AG10803 (cell line): ENCODE measurements at regions not wholly inside any gene's neighbourhood (a gene's known extent, or its start where the extent isn't known, plus 50 kb on each side); places are given as distances from the start of the nearest gene placed in this dataset.
"Not testable (repeated sequence)": the region's sequence is repeated elsewhere in the genome, so short reads cannot be mapped to it uniquely, and the experiment has no call there.

ENCODE experiments used
- DNase-seq: peaks from one replicate; pipeline ENCODE4 v3.0.0; 2010; ENCODE audit warnings: low read depth
- H3K4me3 ChIP-seq: 2 replicates; pipeline ENCODE4 v1.5.1; 2011; ENCODE audit warnings: mild to moderate bottlenecking, low read length, control low read depth
- TF ChIP-seq, protein P1 (sequence below): conservative IDR thresholded peaks from 2 replicates; pipeline ENCODE4 v1.5.1; 2011; ENCODE audit warnings: mild to moderate bottlenecking, low read length, control low read depth, inconsistent platforms

DNA sequence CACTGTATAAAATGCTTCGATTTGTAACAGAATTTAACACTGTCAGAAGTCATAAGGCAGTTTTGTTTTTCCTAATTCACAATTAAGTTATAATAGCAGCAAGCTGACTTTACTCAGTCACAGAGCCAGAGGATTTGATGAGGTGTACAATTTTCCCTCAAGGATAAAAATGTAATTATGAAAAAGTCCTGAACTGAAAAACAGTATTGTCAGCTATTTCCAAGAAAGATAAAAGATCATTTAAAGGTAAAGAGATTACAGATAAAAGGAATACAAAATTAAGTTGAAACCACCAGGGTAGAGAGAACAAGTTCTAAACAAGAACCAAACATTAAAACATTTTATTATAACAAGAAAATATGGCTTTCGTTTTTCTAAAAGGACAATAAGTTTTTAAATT lies 86.8 kb upstream of the ZFP42 start:
- TF ChIP-seq, protein P1, sequence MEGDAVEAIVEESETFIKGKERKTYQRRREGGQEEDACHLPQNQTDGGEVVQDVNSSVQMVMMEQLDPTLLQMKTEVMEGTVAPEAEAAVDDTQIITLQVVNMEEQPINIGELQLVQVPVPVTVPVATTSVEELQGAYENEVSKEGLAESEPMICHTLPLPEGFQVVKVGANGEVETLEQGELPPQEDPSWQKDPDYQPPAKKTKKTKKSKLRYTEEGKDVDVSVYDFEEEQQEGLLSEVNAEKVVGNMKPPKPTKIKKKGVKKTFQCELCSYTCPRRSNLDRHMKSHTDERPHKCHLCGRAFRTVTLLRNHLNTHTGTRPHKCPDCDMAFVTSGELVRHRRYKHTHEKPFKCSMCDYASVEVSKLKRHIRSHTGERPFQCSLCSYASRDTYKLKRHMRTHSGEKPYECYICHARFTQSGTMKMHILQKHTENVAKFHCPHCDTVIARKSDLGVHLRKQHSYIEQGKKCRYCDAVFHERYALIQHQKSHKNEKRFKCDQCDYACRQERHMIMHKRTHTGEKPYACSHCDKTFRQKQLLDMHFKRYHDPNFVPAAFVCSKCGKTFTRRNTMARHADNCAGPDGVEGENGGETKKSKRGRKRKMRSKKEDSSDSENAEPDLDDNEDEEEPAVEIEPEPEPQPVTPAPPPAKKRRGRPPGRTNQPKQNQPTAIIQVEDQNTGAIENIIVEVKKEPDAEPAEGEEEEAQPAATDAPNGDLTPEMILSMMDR, result no peak
- no peak for DNase-seq
- H3K4me3 ChIP-seq, result no peak overlapping the region

DNA sequence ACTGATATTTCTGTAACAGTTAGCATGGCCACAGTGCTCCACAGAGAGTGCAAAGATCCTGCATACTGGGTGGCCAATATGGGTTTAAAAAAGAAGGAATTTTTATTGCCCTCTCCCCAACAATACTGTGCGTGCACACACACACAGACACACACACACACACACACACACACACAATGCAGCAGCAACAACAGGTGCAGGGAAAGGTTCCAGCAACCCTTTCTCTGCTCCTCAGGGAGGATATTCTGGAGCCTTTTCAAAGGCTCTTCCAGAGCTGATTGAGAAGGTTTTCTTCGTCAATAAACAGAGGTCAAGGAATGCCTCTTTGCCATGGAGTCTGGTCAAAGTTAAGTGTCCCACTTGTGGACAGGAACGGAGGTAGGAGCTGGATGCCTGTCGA lies 84.8 kb upstream of the ZFP42 start:
- TF ChIP-seq, protein P1, result no peak
- DNase-seq, result no peak
- no peak overlapping the region for H3K4me3 ChIP-seq

DNA sequence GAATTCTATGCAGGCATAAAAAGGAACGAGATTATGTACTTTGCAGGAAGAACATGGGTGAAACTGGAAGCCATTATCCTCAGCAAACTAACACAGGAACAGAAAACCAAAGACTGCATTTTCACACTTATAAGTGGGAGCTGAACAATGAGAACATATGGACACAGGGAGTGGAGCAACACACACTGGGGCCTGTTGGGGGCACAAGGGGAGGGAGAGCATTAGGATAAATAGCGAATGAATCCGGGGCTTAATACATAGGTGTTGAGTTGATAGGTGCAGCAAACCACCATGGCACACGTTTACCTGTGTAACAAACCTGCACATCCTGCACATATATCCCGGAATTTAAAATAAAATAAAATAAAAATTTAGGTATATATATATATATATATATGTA lies 80.2 kb upstream of the ZFP42 start:
- not testable (repeated sequence) for H3K4me3 ChIP-seq, DNase-seq

DNA sequence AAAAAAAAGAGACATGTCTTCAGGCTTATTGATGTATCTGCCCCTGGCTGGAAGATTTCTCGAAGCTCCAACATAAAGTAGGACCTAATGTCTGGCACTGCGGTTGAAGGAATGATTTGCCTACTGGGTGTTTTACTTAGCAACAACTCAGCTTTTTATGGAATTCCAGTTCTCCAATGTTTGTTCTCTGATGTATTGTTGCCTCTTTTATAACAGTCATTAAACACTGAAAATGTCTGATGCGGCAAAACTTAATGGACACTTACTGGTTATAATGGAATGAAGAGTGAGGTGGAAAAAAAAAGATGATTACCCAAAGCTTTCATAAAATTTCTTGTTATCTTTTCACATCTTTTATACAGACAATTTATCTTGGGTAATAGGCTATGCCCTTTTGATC lies 75.6 kb upstream of the ZFP42 start:
- DNase-seq, result no peak
- H3K4me3 ChIP-seq, result no peak overlapping the region
- TF ChIP-seq, protein P1, result no peak

DNA sequence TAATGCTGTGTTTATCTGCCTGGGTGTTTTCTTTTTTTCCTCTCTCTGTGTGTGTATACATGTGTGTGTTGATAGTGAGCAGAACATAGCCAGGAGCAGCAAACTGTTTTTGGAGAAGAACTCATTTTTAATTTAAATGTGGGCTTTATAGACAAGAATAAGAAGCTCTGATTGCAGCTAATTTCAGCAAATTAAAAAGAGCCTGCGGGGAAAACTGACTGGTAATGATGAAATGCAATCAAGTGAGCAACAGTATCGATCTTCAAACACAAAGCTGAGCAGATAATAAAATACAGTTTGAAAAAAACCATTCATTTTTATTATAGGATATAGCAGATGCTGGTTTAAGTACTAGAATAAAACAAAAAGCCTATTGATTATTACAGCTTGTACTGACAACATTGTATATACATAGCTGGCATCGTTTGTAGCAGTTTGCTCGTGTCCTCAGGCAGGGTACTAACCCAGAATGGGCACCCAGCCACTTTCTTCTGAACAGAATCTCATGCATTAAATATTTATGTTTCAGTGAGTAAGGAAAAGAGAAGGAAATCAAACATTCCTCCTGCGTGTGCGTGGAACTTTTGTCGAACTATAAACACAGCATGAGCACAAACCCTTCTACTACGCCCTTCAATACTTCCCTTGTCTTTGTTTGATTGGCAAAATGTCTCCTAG lies 73.5 kb upstream of the ZFP42 start:
- no peak overlapping the region for H3K4me3 ChIP-seq
- DNase-seq, result no peak
- TF ChIP-seq, protein P1, result no peak

DNA sequence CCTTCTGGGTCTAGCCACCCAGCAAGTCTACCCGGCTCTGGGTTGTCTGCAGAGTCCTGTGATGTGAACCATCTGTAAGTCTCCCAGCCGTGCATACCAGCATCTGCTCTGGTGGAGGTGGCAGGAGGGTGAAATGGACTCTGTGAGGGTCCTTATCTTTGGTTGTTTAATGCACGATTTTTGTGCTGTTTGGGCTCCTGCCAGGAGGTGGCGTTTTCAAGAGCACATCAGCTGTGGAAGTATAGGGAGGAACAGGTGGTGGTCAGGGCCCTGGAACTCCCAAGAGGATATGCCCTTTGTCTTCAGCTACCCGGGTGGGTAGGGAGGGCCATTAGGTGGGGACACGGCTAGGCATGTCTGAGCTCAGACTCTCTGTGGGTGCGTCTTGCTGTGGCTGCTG lies 66.5 kb upstream of the ZFP42 start:
- DNase-seq, result no peak
- H3K4me3 ChIP-seq, result no peak overlapping the region
- TF ChIP-seq, protein P1, result no peak

DNA sequence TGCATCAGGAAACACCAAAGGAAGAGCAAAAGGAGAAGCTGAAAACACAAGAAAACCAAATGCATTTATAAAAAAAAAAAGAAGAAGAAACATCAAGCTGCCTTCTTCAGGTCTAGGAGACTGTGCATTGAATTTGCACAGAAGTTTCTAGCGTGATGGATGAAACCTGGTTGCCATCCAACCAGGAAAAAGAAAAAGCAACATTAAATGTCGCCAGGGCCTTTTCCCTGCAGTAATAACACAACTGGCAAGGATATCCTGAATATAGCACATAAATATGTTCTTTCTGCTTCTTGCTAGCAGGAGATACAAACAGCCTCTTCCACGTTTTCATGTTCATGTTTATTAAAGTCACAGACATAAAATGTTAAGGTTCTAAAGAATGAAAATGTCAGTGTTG lies 60.8 kb upstream of the ZFP42 start:
- TF ChIP-seq, protein P1, result no peak
- no peak for DNase-seq
- H3K4me3 ChIP-seq, result no peak overlapping the region

DNA sequence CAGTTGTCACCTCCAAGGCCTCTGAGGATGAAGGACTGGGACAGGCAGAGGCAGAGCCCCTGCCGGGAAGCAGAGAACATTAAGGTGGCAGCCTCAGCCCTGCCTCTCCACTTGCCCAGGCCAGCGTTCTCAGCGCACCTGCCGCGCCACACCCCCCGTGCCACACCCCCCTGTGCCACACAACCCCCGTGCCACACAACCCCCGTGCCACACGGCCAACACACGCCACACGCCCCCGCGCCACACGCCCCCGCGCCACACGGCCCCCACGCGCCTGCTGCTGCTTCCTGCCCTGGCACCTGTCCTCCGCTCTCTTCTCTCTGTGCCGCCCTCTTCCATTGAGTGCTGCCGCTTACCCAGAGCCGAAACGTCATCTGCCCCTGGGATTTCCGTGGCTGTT lies 58.0 kb upstream of the ZFP42 start:
- no peak overlapping the region for H3K4me3 ChIP-seq
- no peak for DNase-seq
- TF ChIP-seq, protein P1, result no peak
